ENCODE measurements at regions not wholly inside any gene's neighbourhood (a gene's known extent, or its start where the extent isn't known, plus 50 kb on each side); places are given as distances from the start of the nearest gene placed in this dataset.

DNA sequence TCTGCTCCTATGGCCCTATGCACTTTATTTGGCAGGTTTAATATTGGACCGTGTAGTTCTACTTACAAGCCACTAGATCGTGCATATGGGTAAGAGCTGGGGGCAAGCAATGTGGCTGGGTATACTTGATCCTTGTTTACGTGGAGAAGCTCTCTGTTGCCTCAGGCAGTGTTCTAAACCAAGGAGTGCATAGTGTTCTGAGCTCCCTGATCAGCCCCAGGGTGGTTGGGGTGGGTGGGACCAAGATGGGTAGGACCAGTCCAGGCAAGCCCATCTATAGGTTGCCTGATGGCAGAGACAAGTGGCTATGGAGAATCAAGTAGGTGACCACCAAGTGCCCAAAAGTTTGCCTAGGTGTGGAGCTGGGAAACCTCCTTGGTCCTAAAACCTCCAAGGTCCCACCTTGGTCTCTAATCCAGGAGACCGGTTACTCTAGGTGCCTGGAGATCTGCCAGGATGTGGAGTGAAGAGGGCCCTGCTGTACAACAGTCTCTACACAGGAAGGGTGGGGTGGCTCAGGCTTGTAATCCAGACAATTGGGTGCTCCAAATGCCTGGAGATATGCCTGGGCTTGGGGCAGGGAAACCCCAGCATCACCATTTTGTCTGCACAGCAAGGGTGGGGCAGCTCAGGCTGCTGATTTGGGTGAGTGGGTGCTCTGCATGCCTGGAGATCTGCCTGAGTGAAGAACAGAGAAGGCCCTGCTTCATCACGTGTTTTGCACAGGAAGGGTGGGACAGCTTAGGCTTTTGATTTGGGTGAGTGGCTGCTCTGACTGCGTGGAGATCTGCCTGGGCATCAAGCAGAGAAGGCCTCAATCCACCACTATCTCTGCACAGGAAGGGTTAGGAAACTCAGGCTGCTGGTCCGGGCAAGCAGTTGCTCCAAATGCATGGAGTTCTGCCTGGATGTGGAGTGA is 659.8 kb downstream of the TLE4 start:
- TF ChIP-seq, protein P1, sequence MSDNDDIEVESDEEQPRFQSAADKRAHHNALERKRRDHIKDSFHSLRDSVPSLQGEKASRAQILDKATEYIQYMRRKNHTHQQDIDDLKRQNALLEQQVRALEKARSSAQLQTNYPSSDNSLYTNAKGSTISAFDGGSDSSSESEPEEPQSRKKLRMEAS (IDR thresholded peaks at IDR 0.05; ENCODE audit: low read depth, low read length), result no peak
- no peak for TF ChIP-seq MYC (IDR thresholded peaks at IDR 0.05; ENCODE audit: low read depth, low read length)
- no peak for TF ChIP-seq POLR2A (IDR thresholded peaks at IDR 0.05; ENCODE audit: extremely low read depth, insufficient read length)
- TF ChIP-seq, protein P2, sequence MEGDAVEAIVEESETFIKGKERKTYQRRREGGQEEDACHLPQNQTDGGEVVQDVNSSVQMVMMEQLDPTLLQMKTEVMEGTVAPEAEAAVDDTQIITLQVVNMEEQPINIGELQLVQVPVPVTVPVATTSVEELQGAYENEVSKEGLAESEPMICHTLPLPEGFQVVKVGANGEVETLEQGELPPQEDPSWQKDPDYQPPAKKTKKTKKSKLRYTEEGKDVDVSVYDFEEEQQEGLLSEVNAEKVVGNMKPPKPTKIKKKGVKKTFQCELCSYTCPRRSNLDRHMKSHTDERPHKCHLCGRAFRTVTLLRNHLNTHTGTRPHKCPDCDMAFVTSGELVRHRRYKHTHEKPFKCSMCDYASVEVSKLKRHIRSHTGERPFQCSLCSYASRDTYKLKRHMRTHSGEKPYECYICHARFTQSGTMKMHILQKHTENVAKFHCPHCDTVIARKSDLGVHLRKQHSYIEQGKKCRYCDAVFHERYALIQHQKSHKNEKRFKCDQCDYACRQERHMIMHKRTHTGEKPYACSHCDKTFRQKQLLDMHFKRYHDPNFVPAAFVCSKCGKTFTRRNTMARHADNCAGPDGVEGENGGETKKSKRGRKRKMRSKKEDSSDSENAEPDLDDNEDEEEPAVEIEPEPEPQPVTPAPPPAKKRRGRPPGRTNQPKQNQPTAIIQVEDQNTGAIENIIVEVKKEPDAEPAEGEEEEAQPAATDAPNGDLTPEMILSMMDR (IDR thresholded peaks at IDR 0.05; ENCODE audit: low read depth, low read length), result no peak
- DNase-seq (ENCODE audit: low read depth), result no peak
- no peak overlapping the region for H3K4me3 ChIP-seq (ENCODE audit: low read depth, low read length)

DNA sequence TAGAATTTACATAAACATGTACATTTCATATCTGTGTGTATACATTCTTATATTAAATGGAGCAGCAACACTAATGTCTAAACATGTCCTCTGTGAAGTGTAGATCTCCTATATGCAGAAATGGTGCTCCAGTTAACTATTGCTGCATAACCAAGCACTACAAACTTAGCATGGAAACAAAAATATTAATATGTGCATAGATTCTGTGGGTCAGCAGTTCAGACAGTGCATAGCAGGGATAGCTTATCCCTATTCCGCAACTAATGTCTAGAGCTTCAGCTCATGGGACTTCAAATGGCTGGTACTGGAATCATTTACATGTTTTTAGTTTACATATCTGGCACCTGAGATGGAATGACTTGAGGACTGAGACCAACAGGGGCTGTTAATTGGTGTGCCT is 652.1 kb downstream of the TLE4 start:
- TF ChIP-seq POLR2A (IDR thresholded peaks at IDR 0.05; ENCODE audit: extremely low read depth, insufficient read length) (no peak), MYC (IDR thresholded peaks at IDR 0.05; ENCODE audit: low read depth, low read length) (no peak)
- TF ChIP-seq, protein P2 (IDR thresholded peaks at IDR 0.05; ENCODE audit: low read depth, low read length), result no peak
- TF ChIP-seq, protein P1 (IDR thresholded peaks at IDR 0.05; ENCODE audit: low read depth, low read length), result no peak
- H3K4me3 ChIP-seq (ENCODE audit: low read depth, low read length), result no peak overlapping the region
- no peak for DNase-seq (ENCODE audit: low read depth)

DNA sequence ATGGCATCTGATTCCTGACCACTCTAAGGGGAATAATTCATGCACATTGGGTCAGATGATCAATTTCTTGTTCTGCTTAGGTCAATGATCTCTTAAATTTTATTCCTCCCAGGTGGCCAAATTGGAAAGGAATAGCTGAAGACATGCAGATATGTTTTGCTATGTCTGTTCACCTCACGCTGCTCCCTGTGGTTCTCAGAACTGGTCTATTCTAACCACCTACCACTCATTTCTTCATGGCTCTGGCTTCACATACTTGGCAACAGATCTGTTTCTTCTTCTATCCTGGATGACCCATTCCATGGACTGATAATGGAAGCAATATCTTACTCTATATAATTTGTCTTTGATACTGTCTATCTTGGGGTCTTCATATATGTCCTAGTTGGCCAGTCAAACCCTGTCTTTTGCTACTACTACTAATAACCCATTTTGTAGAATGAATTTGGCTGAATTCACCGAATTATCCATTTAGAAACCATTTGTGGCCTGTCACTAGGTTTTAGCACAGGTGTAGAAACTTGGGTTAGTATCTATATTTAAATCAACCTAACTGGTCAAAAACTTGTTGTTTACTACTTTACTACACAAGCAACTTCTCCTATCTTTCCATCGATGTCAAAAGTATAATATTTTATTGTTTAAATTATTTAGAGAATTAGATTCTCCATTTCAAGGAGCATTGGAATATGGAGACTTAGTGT is 650.9 kb downstream of the TLE4 start:
- no peak for DNase-seq (ENCODE audit: low read depth)
- TF ChIP-seq, protein P1 (IDR thresholded peaks at IDR 0.05; ENCODE audit: low read depth, low read length), result no peak
- no peak for TF ChIP-seq MYC (IDR thresholded peaks at IDR 0.05; ENCODE audit: low read depth, low read length)
- TF ChIP-seq POLR2A (IDR thresholded peaks at IDR 0.05; ENCODE audit: extremely low read depth, insufficient read length), result no peak
- TF ChIP-seq, protein P2 (IDR thresholded peaks at IDR 0.05; ENCODE audit: low read depth, low read length), result no peak
- H3K4me3 ChIP-seq (ENCODE audit: low read depth, low read length), result no peak overlapping the region

DNA sequence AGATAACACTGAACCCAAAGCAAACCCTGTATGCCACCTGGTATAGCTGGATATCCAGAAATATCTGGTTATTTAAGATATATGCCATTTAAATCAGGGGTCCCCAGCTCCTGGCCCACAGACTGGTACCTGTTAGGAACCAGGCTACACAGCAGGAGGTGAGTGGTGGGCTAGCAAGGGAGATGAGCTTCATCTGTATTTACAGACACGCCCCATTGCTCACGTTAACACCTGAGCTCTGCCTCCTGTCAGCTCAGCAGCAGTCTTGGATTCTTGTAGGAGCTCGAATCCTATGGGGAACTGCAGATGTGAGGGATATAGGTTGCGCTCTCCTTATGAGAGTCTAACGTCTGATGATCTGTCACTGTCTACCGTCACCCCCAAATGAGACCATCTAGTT is 646.6 kb downstream of the TLE4 start:
- no peak for TF ChIP-seq MYC (IDR thresholded peaks at IDR 0.05; ENCODE audit: low read depth, low read length)
- TF ChIP-seq, protein P2 (IDR thresholded peaks at IDR 0.05; ENCODE audit: low read depth, low read length), result no peak
- TF ChIP-seq POLR2A (IDR thresholded peaks at IDR 0.05; ENCODE audit: extremely low read depth, insufficient read length), result no peak
- TF ChIP-seq, protein P1 (IDR thresholded peaks at IDR 0.05; ENCODE audit: low read depth, low read length), result no peak
- DNase-seq (ENCODE audit: low read depth), result no peak
- H3K4me3 ChIP-seq (ENCODE audit: low read depth, low read length), result no peak overlapping the region

DNA sequence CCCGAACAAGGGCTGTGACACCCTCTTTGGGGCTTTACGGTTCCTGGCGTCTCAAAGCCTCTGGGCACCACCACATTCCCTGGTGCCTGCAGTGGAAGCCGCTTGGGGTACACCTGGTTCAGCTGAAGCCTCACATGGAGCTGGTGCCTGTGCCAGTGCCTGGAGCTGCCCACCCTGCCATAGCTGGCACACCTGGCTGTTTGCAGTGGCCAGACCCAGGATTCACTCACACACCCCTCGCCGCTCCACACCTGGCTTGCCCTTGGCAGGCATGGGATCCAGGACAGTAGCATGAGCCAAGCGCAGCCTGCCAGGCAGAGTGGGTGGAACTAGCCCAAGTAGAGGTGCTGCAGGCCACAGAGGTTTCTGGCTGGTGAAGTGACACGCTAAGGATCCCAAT is 641.8 kb downstream of the TLE4 start:
- no peak for DNase-seq (ENCODE audit: low read depth)
- no peak overlapping the region for H3K4me3 ChIP-seq (ENCODE audit: low read depth, low read length)
- TF ChIP-seq, protein P2 (IDR thresholded peaks at IDR 0.05; ENCODE audit: low read depth, low read length), result no peak
- TF ChIP-seq, protein P1 (IDR thresholded peaks at IDR 0.05; ENCODE audit: low read depth, low read length), result no peak
- no peak for TF ChIP-seq POLR2A (IDR thresholded peaks at IDR 0.05; ENCODE audit: extremely low read depth, insufficient read length)
- TF ChIP-seq MYC (IDR thresholded peaks at IDR 0.05; ENCODE audit: low read depth, low read length), result no peak
